ENCODE measurements at regions not wholly inside any gene's neighbourhood (a gene's known extent, or its start where the extent isn't known, plus 50 kb on each side); places are given as distances from the start of the nearest gene placed in this dataset.

- ATAC-seq, result no peak
- TF ChIP-seq PPARA (CRISPR knock-in tag; IDR thresholded peaks at IDR 0.05; ENCODE audit: borderline replicate concordance) (no peak), ZFP30 (CRISPR knock-in tag; IDR thresholded peaks at IDR 0.05) (no peak), GLIS3 (CRISPR knock-in tag; IDR thresholded peaks at IDR 0.05) (no peak)
These were observed 209.3 kb upstream of the SGK1 start for GRCh38 chr6:134527108-134527787.

DNA sequence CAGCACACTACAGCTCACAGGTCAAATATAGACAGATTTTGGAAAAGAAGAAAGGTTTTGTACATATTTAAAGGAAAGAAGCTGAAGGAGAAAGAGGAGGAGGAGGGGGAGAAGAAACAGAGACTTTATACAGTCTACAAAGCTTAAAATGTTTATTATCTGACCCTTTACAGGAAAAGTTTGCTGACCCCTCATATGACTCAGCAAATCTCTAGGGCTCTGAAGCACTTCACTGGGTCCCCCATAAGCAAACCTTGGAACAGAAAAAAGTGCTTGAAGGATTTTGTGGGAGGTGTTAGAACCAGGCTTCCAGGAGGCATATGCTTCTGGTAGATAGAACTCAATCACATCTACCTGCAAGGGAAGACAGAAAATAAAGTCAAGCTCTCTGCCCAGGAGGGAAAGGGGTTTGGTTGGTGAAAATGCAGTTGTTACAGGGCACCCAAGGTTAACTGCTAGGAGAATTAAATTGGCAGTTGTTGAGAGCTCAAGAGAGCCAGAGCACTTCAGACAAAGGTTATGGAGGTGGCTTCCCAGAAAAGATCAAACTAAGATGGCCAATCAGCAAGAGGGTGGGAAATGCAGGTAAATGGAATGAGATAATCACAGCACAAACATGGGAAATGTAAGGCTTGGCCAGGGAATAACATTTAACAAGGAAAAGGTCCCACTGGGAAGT lies 207.4 kb upstream of the SGK1 start:
- TF ChIP-seq TSHZ2 (CRISPR knock-in tag; IDR thresholded peaks at IDR 0.05) (no peak), POU6F1 (CRISPR knock-in tag; IDR thresholded peaks at IDR 0.05; ENCODE audit: borderline replicate concordance, low read depth) (no peak), OSR1 (CRISPR knock-in tag; IDR thresholded peaks at IDR 0.05) (no peak), PATZ1 (CRISPR knock-in tag; IDR thresholded peaks at IDR 0.05; ENCODE audit: borderline replicate concordance) (no peak), ARNTL (CRISPR knock-in tag; IDR thresholded peaks at IDR 0.05; ENCODE audit: borderline replicate concordance, low read depth) (no peak), TCF4 (CRISPR knock-in tag; IDR thresholded peaks at IDR 0.05; ENCODE audit: borderline replicate concordance) (no peak), ZFP30 (CRISPR knock-in tag; IDR thresholded peaks at IDR 0.05) (no peak), PPARA (CRISPR knock-in tag; IDR thresholded peaks at IDR 0.05; ENCODE audit: borderline replicate concordance) (no peak), RARB (CRISPR knock-in tag; IDR thresholded peaks at IDR 0.05) (no peak), CSDC2 (CRISPR knock-in tag; IDR thresholded peaks at IDR 0.05) (no peak), CREB5 (CRISPR knock-in tag; IDR thresholded peaks at IDR 0.05; ENCODE audit: low read depth) (no peak), ZC3H10 (CRISPR knock-in tag; IDR thresholded peaks at IDR 0.05) (no peak)
- TF ChIP-seq, protein P1, sequence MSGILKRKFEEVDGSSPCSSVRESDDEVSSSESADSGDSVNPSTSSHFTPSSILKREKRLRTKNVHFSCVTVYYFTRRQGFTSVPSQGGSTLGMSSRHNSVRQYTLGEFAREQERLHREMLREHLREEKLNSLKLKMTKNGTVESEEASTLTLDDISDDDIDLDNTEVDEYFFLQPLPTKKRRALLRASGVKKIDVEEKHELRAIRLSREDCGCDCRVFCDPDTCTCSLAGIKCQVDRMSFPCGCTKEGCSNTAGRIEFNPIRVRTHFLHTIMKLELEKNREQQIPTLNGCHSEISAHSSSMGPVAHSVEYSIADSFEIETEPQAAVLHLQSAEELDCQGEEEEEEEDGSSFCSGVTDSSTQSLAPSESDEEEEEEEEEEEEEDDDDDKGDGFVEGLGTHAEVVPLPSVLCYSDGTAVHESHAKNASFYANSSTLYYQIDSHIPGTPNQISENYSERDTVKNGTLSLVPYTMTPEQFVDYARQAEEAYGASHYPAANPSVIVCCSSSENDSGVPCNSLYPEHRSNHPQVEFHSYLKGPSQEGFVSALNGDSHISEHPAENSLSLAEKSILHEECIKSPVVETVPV (CRISPR knock-in tag; IDR thresholded peaks at IDR 0.05), result no peak
- ATAC-seq, result no peak

DNA sequence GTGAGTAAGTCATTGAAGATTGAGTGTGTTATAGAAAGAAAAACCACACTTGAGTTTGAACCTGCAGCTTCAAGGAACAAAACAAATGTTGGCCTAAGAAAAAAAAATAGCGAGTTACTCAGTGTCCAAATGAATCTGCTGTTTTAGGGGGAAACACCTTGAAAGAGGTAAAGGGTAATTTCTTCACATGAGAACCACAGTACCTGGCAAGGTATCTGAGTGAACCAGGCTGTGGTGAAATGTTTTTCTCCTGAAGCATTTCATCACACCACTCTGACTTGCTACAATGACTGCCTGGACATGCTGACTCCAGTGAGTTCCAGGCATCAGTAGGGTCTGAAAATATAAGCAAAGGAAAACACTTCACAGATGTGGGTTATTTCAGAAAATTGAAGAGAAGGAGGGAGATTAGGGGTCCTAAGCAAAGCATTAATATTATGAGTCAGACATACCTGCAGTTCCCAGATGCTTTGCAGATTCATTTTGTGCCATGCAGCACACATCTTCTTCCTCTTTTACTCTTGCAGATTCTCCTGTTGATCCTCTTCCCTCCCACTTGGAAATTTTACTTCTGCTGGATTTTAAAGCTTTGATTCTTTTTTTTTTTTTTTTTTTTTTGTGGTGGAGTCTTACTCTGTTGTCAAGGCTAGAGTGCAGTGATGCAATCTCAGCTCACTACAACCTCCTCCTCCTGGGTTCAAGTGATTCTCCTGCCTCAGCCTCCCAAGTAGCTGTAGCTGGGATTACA lies 206.2 kb upstream of the SGK1 start:
- no peak for ATAC-seq
- TF ChIP-seq PPARA (CRISPR knock-in tag; IDR thresholded peaks at IDR 0.05; ENCODE audit: borderline replicate concordance) (no peak), ISL1 (CRISPR knock-in tag; IDR thresholded peaks at IDR 0.05) (no peak), ZFP3 (CRISPR knock-in tag; IDR thresholded peaks at IDR 0.05) (no peak), CSDC2 (CRISPR knock-in tag; IDR thresholded peaks at IDR 0.05) (no peak), ZNF565 (CRISPR knock-in tag; conservative IDR thresholded peaks at IDR 0.05; ENCODE audit: low read depth) (no peak), ARNTL (CRISPR knock-in tag; IDR thresholded peaks at IDR 0.05; ENCODE audit: borderline replicate concordance, low read depth) (no peak), ZC3H10 (CRISPR knock-in tag; IDR thresholded peaks at IDR 0.05) (no peak), ZNF8 (CRISPR knock-in tag; IDR thresholded peaks at IDR 0.05) (no peak), SNAI2 (CRISPR knock-in tag; IDR thresholded peaks at IDR 0.05) (no peak), TOX (CRISPR knock-in tag; IDR thresholded peaks at IDR 0.05; ENCODE audit: borderline replicate concordance) (no peak), TSHZ2 (CRISPR knock-in tag; IDR thresholded peaks at IDR 0.05) (no peak), GLIS3 (CRISPR knock-in tag; IDR thresholded peaks at IDR 0.05) (no peak), RARB (CRISPR knock-in tag; IDR thresholded peaks at IDR 0.05) (no peak), TCF4 (CRISPR knock-in tag; IDR thresholded peaks at IDR 0.05; ENCODE audit: borderline replicate concordance) (no peak)
- TF ChIP-seq, protein P1 (CRISPR knock-in tag; IDR thresholded peaks at IDR 0.05), result no peak

Data from SK-N-SH treated with all-trans-retinoic acid at 6 μM for 48 hours (cell line).